Skeletal muscle tissue (tissue), 3 donors: ENCODE measurements at regions not wholly inside any gene's neighbourhood (a gene's known extent, or its start where the extent isn't known, plus 50 kb on each side); places are given as distances from the start of the nearest gene placed in this dataset.

Source experiments
- H3K27ac ChIP-seq: one replicate; pipeline ENCODE4 v1.7.0; 2013; ENCODE audit warnings: mild to moderate bottlenecking, low read depth, low read length, inconsistent platforms
- H3K27me3 ChIP-seq, 3 donors: one replicate each; pipeline ENCODE4 v1.7.0; 2013; ENCODE audit warnings: low read length in 3 of 3; ENCODE audit not compliant: control insufficient read depth in 3 of 3, insufficient read depth in 3 of 3
- H3K36me3 ChIP-seq, 3 donors: one replicate each; pipeline ENCODE4 v1.7.0; 2013; ENCODE audit warnings: low read length in 3 of 3; ENCODE audit not compliant: control insufficient read depth in 3 of 3, insufficient read depth in 3 of 3
- H3K4me1 ChIP-seq, 3 donors: one replicate each; pipeline ENCODE4 v1.7.0; 2013; ENCODE audit warnings: low read length in 3 of 3, mild to moderate bottlenecking in 3 of 3; ENCODE audit not compliant: control insufficient read depth in 3 of 3, insufficient read depth in 3 of 3
- H3K4me3 ChIP-seq, 3 donors: one replicate each; pipeline ENCODE4 v1.7.0; 2013; ENCODE audit warnings: low read length in 3 of 3
- H3K9ac ChIP-seq, 3 donors: one replicate each; pipeline ENCODE4 v1.7.0; 2013; ENCODE audit warnings: low read length in 3 of 3, mild to moderate bottlenecking in 3 of 3, moderate library complexity in 2 of 3, low read depth in 1 of 3
- H3K9me3 ChIP-seq, 3 donors: one replicate each; pipeline ENCODE4 v1.7.0; 2013; ENCODE audit warnings: low read length in 3 of 3; ENCODE audit not compliant: control insufficient read depth in 3 of 3
- donor health status: Osteomylitis.

- Histone ChIP-seq H3K4me3 (no peak overlapping the region), H3K27ac (no peak overlapping the region), H3K9me3 (no peaks in the 10 kb centered on the region), H3K4me1 (peaks cover 0 to 3% (median under 1%) of the 10 kb centered on the region in 3 donors), H3K36me3 (no peaks in the 10 kb centered on the region), H3K27me3 (no peaks in the 10 kb centered on the region), H3K9ac (no peak overlapping the region)
These were observed 68.0 kb upstream of the KLF7 start for GRCh38 chr2:207233731-207234130.

GRCh38 chr2:207235621-207236020, 69.9 kb upstream of the KLF7 start:
- no peak overlapping the region for H3K9ac ChIP-seq
- no peak overlapping the region for H3K4me3 ChIP-seq
- peaks cover 3 to 12% (median 5%) of the 10 kb centered on the region in 3 donors for H3K4me1 ChIP-seq
- H3K27ac ChIP-seq = no peak overlapping the region
- no peaks in the 10 kb centered on the region for H3K36me3 ChIP-seq
- peaks cover 0 to 2% (median 0%) of the 10 kb centered on the region in 3 donors for H3K27me3 ChIP-seq
- no peaks in the 10 kb centered on the region for H3K9me3 ChIP-seq

- H3K9me3 ChIP-seq = no peaks in the 10 kb centered on the region
- H3K27ac ChIP-seq = no peak overlapping the region
- H3K4me1 ChIP-seq = peaks cover 3 to 12% (median 5%) of the 10 kb centered on the region in 3 donors
- peaks cover 0 to 2% (median 0%) of the 10 kb centered on the region in 3 donors for H3K27me3 ChIP-seq
- no peak overlapping the region for H3K4me3 ChIP-seq
- H3K9ac ChIP-seq = no peak overlapping the region
- H3K36me3 ChIP-seq = no peaks in the 10 kb centered on the region
These were observed 70.6 kb upstream of the KLF7 start for GRCh38 chr2:207236156-207236935.

GRCh38 chr2:207238831-207239701, 73.3 kb upstream of the KLF7 start:
- no peak overlapping the region for H3K4me3 ChIP-seq
- no peak overlapping the region for H3K9ac ChIP-seq
- H3K27ac ChIP-seq = no peak overlapping the region
- H3K36me3 ChIP-seq = no peaks in the 10 kb centered on the region
- no peaks in the 10 kb centered on the region for H3K9me3 ChIP-seq
- peaks cover 3 to 12% (median 5%) of the 10 kb centered on the region in 3 donors for H3K4me1 ChIP-seq
- H3K27me3 ChIP-seq = peaks cover 0 to 2% (median 0%) of the 10 kb centered on the region in 3 donors

GRCh38 chr2:207239754-207240494, 74.2 kb upstream of the KLF7 start:
- Histone ChIP-seq H3K4me1 (peaks cover 3 to 12% (median 5%) of the 10 kb centered on the region in 3 donors), H3K27ac (no peak overlapping the region), H3K9ac (no peak overlapping the region), H3K27me3 (peaks cover 0 to 2% (median 0%) of the 10 kb centered on the region in 3 donors), H3K9me3 (no peaks in the 10 kb centered on the region), H3K4me3 (no peak overlapping the region), H3K36me3 (no peaks in the 10 kb centered on the region)

- peaks cover 3 to 12% (median 5%) of the 10 kb centered on the region in 3 donors for H3K4me1 ChIP-seq
- no peaks in the 10 kb centered on the region for H3K36me3 ChIP-seq
- no peaks in the 10 kb centered on the region for H3K9me3 ChIP-seq
- no peak overlapping the region for H3K9ac ChIP-seq
- H3K27ac ChIP-seq = no peak overlapping the region
- peaks cover 0 to 2% (median 0%) of the 10 kb centered on the region in 3 donors for H3K27me3 ChIP-seq
- no peak overlapping the region for H3K4me3 ChIP-seq
These were observed 74.9 kb upstream of the KLF7 start for GRCh38 chr2:207240649-207241048.

- peaks cover 0 to 2% (median 0%) of the 10 kb centered on the region in 3 donors for H3K27me3 ChIP-seq
- no peaks in the 10 kb centered on the region for H3K36me3 ChIP-seq
- H3K4me3 ChIP-seq = no peak overlapping the region
- H3K27ac ChIP-seq = no peak overlapping the region
- H3K9me3 ChIP-seq = no peaks in the 10 kb centered on the region
- H3K9ac ChIP-seq = no peak overlapping the region
- H3K4me1 ChIP-seq = peaks cover 3 to 12% (median 5%) of the 10 kb centered on the region in 3 donors
These were observed 75.5 kb upstream of the KLF7 start for GRCh38 chr2:207241198-207241597.

- H3K27ac ChIP-seq = no peak overlapping the region
- H3K9me3 ChIP-seq = no peaks in the 10 kb centered on the region
- H3K27me3 ChIP-seq = peaks cover 0 to 2% (median 0%) of the 10 kb centered on the region in 3 donors
- no peak overlapping the region for H3K4me3 ChIP-seq
- no peaks in the 10 kb centered on the region for H3K36me3 ChIP-seq
- H3K9ac ChIP-seq = no peak overlapping the region
- H3K4me1 ChIP-seq = peaks cover 3 to 12% (median 5%) of the 10 kb centered on the region in 3 donors
These were observed 77.9 kb upstream of the KLF7 start for GRCh38 chr2:207243601-207244000.

- H3K9me3 ChIP-seq = no peaks in the 10 kb centered on the region
- H3K9ac ChIP-seq = no peak overlapping the region
- no peaks in the 10 kb centered on the region for H3K4me1 ChIP-seq
- H3K36me3 ChIP-seq = no peaks in the 10 kb centered on the region
- no peak overlapping the region for H3K4me3 ChIP-seq
- no peaks in the 10 kb centered on the region for H3K27me3 ChIP-seq
- no peak overlapping the region for H3K27ac ChIP-seq
These were observed 79.5 kb upstream of the KLF7 start for GRCh38 chr2:207244971-207245925.
